ENCODE measurements at regions not wholly inside any gene's neighbourhood (a gene's known extent, or its start where the extent isn't known, plus 50 kb on each side); places are given as distances from the start of the nearest gene placed in this dataset.
A peak's percentile ranks its signal among the peaks of the same experiment; 100 is the strongest.

- TF ChIP-seq GATA1 (IDR thresholded peaks at IDR 0.05; ENCODE audit: low read depth, low read length), result no peak
- TF ChIP-seq POLR2A (IDR thresholded peaks at IDR 0.05; ENCODE audit: low read length), result no peak
- DNase-seq, result no peak
These were observed 199.2 kb downstream of the TFCP2L1 start for GRCh38 chr2:121085801-121086200.

- no peak for DNase-seq
- TF ChIP-seq GATA1 (IDR thresholded peaks at IDR 0.05; ENCODE audit: low read depth, low read length) (no peak), POLR2A (IDR thresholded peaks at IDR 0.05; ENCODE audit: low read length) (no peak)
These were observed 198.6 kb downstream of the TFCP2L1 start for GRCh38 chr2:121086450-121086849.

- no peak for DNase-seq
- TF ChIP-seq POLR2A (IDR thresholded peaks at IDR 0.05; ENCODE audit: low read length) (no peak), GATA1 (IDR thresholded peaks at IDR 0.05; ENCODE audit: low read depth, low read length) (no peak)
These were observed 197.9 kb downstream of the TFCP2L1 start for GRCh38 chr2:121087117-121087516.

GRCh38 chr2:121088251-121089165, 196.5 kb downstream of the TFCP2L1 start:
- no peak for DNase-seq
- TF ChIP-seq POLR2A (IDR thresholded peaks at IDR 0.05; ENCODE audit: low read length) (no peak), GATA1 (IDR thresholded peaks at IDR 0.05; ENCODE audit: low read depth, low read length) (no peak)

GRCh38 chr2:121089166-121089510, 195.9 kb downstream of the TFCP2L1 start:
- DNase-seq, result no peak
- TF ChIP-seq GATA1 (IDR thresholded peaks at IDR 0.05; ENCODE audit: low read depth, low read length), result no peak
- no peak for TF ChIP-seq POLR2A (IDR thresholded peaks at IDR 0.05; ENCODE audit: low read length)

GRCh38 chr2:121090088-121090715, 194.8 kb downstream of the TFCP2L1 start:
- TF ChIP-seq GATA1 (IDR thresholded peaks at IDR 0.05; ENCODE audit: low read depth, low read length) (no peak), POLR2A (IDR thresholded peaks at IDR 0.05; ENCODE audit: low read length) (no peak)
- DNase-seq, result no peak

- no peak for DNase-seq
- TF ChIP-seq POLR2A (IDR thresholded peaks at IDR 0.05; ENCODE audit: low read length) (no peak), GATA1 (IDR thresholded peaks at IDR 0.05; ENCODE audit: low read depth, low read length) (no peak)
These were observed 192.9 kb downstream of the TFCP2L1 start for GRCh38 chr2:121092095-121092494.

- no peak for DNase-seq
These were observed 191.3 kb downstream of the TFCP2L1 start for GRCh38 chr2:121093692-121094091.

GRCh38 chr2:121094101-121094500, 190.9 kb downstream of the TFCP2L1 start:
- no peak for DNase-seq
- no peak for TF ChIP-seq POLR2A (IDR thresholded peaks at IDR 0.05; ENCODE audit: low read length)
- TF ChIP-seq GATA1 (IDR thresholded peaks at IDR 0.05; ENCODE audit: low read depth, low read length), result no peak

More at GRCh38 chr2:121093692-121094091, 191.3 kb downstream of the TFCP2L1 start:
- TF ChIP-seq GATA1 (IDR thresholded peaks at IDR 0.05; ENCODE audit: low read depth, low read length) (no peak), POLR2A (IDR thresholded peaks at IDR 0.05; ENCODE audit: low read length) (no peak)

- TF ChIP-seq POLR2A (IDR thresholded peaks at IDR 0.05; ENCODE audit: low read length) (no peak), GATA1 (IDR thresholded peaks at IDR 0.05; ENCODE audit: low read depth, low read length) (no peak)
- no peak for DNase-seq
These were observed 190.2 kb downstream of the TFCP2L1 start for GRCh38 chr2:121094845-121095244.

- DNase-seq, result peak; percentile 45 to 52
- TF ChIP-seq POLR2A (IDR thresholded peaks at IDR 0.05; ENCODE audit: low read length) (no peak), GATA1 (IDR thresholded peaks at IDR 0.05; ENCODE audit: low read depth, low read length) (no peak)
These were observed 189.5 kb downstream of the TFCP2L1 start for GRCh38 chr2:121095257-121096080.

- no peak for DNase-seq
- TF ChIP-seq GATA1 (IDR thresholded peaks at IDR 0.05; ENCODE audit: low read depth, low read length), result no peak
- no peak for TF ChIP-seq POLR2A (IDR thresholded peaks at IDR 0.05; ENCODE audit: low read length)
These were observed 188.4 kb downstream of the TFCP2L1 start for GRCh38 chr2:121096611-121097010.

GRCh38 chr2:121098556-121098955, 186.4 kb downstream of the TFCP2L1 start:
- TF ChIP-seq GATA1 (IDR thresholded peaks at IDR 0.05; ENCODE audit: low read depth, low read length) (no peak), POLR2A (IDR thresholded peaks at IDR 0.05; ENCODE audit: low read length) (no peak)
- DNase-seq, result no peak

Measured in erythroblast (primary cell).